HG03442 (cell line): ENCODE measurements at regions not wholly inside any gene's neighbourhood (a gene's known extent, or its start where the extent isn't known, plus 50 kb on each side); places are given as distances from the start of the nearest gene placed in this dataset.
"Not testable (repeated sequence)": the region's sequence is repeated elsewhere in the genome, so short reads cannot be mapped to it uniquely, and the experiment has no call there.

Experiments
- ATAC-seq: cut with Tn5 transposase; IDR thresholded peaks from one replicate; pipeline ENCODE4 v1.9.1; 2021; ENCODE audit warnings: mild to moderate bottlenecking, moderate library complexity; ENCODE audit not compliant: unreplicated experiment

GRCh38 chr2:116761864-116762263 is 1052.6 kb upstream of the DDX18 start:
- no peak for ATAC-seq

- no peak for ATAC-seq
Measured at GRCh38 chr2:116769514-116769913, 1045.0 kb upstream of the DDX18 start.

GRCh38 chr2:116776556-116776955 is 1037.9 kb upstream of the DDX18 start:
- ATAC-seq: no peak

- ATAC-seq: no peak
Measured at GRCh38 chr2:116787848-116788247, 1026.6 kb upstream of the DDX18 start.

GRCh38 chr2:116802671-116803070 is 1011.8 kb upstream of the DDX18 start:
- ATAC-seq: no peak

GRCh38 chr2:116804901-116805300 is 1009.6 kb upstream of the DDX18 start:
- ATAC-seq: no peak

GRCh38 chr2:116806505-116806904 is 1008.0 kb upstream of the DDX18 start:
- ATAC-seq: not testable (repeated sequence)

- ATAC-seq: no peak
Measured at GRCh38 chr2:116809109-116809508, 1005.4 kb upstream of the DDX18 start.

GRCh38 chr2:116810071-116810470 is 1004.4 kb upstream of the DDX18 start:
- ATAC-seq: no peak

- no peak for ATAC-seq
Measured at GRCh38 chr2:116810645-116811044, 1003.8 kb upstream of the DDX18 start.

GRCh38 chr2:116819355-116819754 is 995.1 kb upstream of the DDX18 start:
- no peak for ATAC-seq

- no peak for ATAC-seq
Measured at GRCh38 chr2:116820986-116821385, 993.5 kb upstream of the DDX18 start.

- ATAC-seq: not testable (repeated sequence)
Measured at GRCh38 chr2:116829543-116829942, 984.9 kb upstream of the DDX18 start.

GRCh38 chr2:116832148-116832547 is 982.3 kb upstream of the DDX18 start:
- ATAC-seq: no peak

- ATAC-seq: no peak
Measured at GRCh38 chr2:116833052-116833451, 981.4 kb upstream of the DDX18 start.

GRCh38 chr2:116842164-116842563 is 972.3 kb upstream of the DDX18 start:
- ATAC-seq: no peak

- no peak for ATAC-seq
Measured at GRCh38 chr2:116859708-116860107, 954.8 kb upstream of the DDX18 start.

GRCh38 chr2:116874021-116874420 is 940.5 kb upstream of the DDX18 start:
- no peak for ATAC-seq

- ATAC-seq: no peak
Measured at GRCh38 chr2:116877274-116877673, 937.2 kb upstream of the DDX18 start.

GRCh38 chr2:116877944-116878343 is 936.5 kb upstream of the DDX18 start:
- ATAC-seq: no peak

GRCh38 chr2:116879650-116880160 is 934.8 kb upstream of the DDX18 start:
- no peak for ATAC-seq

GRCh38 chr2:116891191-116891590 is 923.3 kb upstream of the DDX18 start:
- ATAC-seq: no peak

GRCh38 chr2:116911540-116911939 is 903.0 kb upstream of the DDX18 start:
- no peak for ATAC-seq

GRCh38 chr2:116915673-116916072 is 898.8 kb upstream of the DDX18 start:
- ATAC-seq: no peak
